ENCODE measurements at regions not wholly inside any gene's neighbourhood (a gene's known extent, or its start where the extent isn't known, plus 50 kb on each side); places are given as distances from the start of the nearest gene placed in this dataset.

DNA sequence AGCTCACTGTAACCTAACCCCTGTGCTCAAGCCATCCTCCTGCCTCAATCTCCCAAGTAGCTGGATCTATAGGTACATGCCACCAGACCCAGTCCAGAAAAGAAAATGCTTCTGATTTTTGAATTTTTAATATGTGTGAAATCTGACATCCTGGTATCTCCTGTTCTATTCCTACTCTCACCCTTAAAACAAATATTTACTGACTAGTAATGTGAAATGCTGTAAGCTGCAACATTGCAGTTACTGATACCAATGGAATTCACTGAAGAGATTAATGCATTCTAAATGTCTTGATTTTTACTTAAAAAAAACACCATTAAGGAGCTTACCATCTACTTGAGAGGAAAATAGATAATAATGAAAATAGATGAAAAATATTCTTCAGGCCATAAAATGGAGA, 162.7 kb upstream of the TSLP start:
- Histone ChIP-seq H4K20me1 (ENCODE audit: control insufficient read depth, insufficient read depth, low read length, poor library complexity, severe bottlenecking) (no peaks in the 10 kb centered on the region), H3K27me3 (replicated peaks in 1 of 4; ENCODE audit: control extremely low read depth in 1 of 4, control insufficient read depth in 3 of 4, insufficient read depth in 4 of 4, low read length in 3 of 4) (no peaks in the 10 kb centered on the region), H3K4me1 (ENCODE audit: control insufficient read depth in 2 of 2, insufficient read depth in 2 of 2, low read length in 2 of 2) (no peaks in the 10 kb centered on the region), H3K4me2 (replicated peaks; ENCODE audit: low read depth, low read length, poor library complexity, severe bottlenecking) (no peak overlapping the region), H3K4me3 (ENCODE audit: control extremely low read depth in 1 of 5, extremely low read depth in 1 of 5, insufficient read depth in 1 of 5, low read depth in 2 of 5, low read length in 4 of 5) (no peak overlapping the region), H3K27ac (ENCODE audit: low read length in 2 of 2) (no peak overlapping the region), H3K9ac (ENCODE audit: low read length) (no peak overlapping the region), H3K79me2 (ENCODE audit: control insufficient read depth, insufficient read depth, low read length) (no peaks in the 10 kb centered on the region), H3K9me3 (ENCODE audit: control extremely low read depth in 1 of 3, control insufficient read depth in 2 of 3, insufficient read depth in 1 of 3, low read length in 2 of 3) (no peaks in the 10 kb centered on the region), H2AFZ (ENCODE audit: insufficient read depth, low read depth, low read length, poor library complexity, severe bottlenecking) (no peak overlapping the region), H3K36me3 (replicated peaks in 1 of 2; ENCODE audit: control extremely low read depth in 1 of 2, control insufficient read depth in 1 of 2, extremely low read depth in 1 of 2, insufficient read depth in 2 of 2, low read length in 1 of 2) (no peaks in the 10 kb centered on the region)
- POLR2A ChIA-PET: no interaction called here
- Mint-ChIP-seq H3K27me3 (peaks cover 3% of the 10 kb centered on the region), H3K4me1 (no peaks in the 10 kb centered on the region), H3K9me3 (ENCODE audit: insufficient read depth) (no peaks in the 10 kb centered on the region), H3K4me3 (no peak overlapping the region), H3K27ac (no peak overlapping the region)
- no peak for DNase-seq
- no peak for TF ChIP-seq EZH2 (IDR thresholded peaks at IDR 0.05; ENCODE audit: borderline replicate concordance, insufficient read depth, low read depth, low read length, poor library complexity, severe bottlenecking)
- TF ChIP-seq, protein P1, sequence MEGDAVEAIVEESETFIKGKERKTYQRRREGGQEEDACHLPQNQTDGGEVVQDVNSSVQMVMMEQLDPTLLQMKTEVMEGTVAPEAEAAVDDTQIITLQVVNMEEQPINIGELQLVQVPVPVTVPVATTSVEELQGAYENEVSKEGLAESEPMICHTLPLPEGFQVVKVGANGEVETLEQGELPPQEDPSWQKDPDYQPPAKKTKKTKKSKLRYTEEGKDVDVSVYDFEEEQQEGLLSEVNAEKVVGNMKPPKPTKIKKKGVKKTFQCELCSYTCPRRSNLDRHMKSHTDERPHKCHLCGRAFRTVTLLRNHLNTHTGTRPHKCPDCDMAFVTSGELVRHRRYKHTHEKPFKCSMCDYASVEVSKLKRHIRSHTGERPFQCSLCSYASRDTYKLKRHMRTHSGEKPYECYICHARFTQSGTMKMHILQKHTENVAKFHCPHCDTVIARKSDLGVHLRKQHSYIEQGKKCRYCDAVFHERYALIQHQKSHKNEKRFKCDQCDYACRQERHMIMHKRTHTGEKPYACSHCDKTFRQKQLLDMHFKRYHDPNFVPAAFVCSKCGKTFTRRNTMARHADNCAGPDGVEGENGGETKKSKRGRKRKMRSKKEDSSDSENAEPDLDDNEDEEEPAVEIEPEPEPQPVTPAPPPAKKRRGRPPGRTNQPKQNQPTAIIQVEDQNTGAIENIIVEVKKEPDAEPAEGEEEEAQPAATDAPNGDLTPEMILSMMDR (IDR thresholded peaks at IDR 0.05): no peak
- CTCF ChIA-PET: no interaction called here
- ATAC-seq (ENCODE audit: low read depth): no peak
- intact Hi-C loops (cut with micrococcal nuclease): no loop called here

DNA sequence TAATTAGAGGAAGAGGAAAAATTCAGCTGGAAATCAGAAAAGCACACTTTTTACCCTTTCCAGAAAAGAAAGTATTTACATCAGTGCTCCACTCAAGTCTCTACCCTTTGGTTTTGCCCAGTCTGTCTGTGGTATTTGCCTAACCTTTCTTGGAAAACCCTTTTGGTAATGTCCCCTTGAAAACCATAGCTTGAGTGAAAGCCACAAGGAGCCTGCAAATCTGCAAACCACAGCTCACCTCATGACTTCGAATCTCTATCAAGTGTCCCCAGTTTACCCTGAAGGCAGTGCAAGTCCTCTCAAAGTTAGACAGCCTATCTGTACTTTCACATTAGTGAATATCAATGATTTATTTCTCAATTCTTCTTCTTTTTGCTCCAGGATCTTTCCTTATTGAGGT, 162.1 kb upstream of the TSLP start:
- Mint-ChIP-seq H3K27ac (no peak overlapping the region), H3K9me3 (ENCODE audit: insufficient read depth) (no peaks in the 10 kb centered on the region), H3K4me1 (no peaks in the 10 kb centered on the region), H3K4me3 (no peak overlapping the region), H3K27me3 (peaks cover 3% of the 10 kb centered on the region)
- Histone ChIP-seq H3K36me3 (replicated peaks in 1 of 2; ENCODE audit: control extremely low read depth in 1 of 2, control insufficient read depth in 1 of 2, extremely low read depth in 1 of 2, insufficient read depth in 2 of 2, low read length in 1 of 2) (no peaks in the 10 kb centered on the region), H4K20me1 (ENCODE audit: control insufficient read depth, insufficient read depth, low read length, poor library complexity, severe bottlenecking) (no peaks in the 10 kb centered on the region), H3K4me2 (replicated peaks; ENCODE audit: low read depth, low read length, poor library complexity, severe bottlenecking) (no peak overlapping the region), H3K9me3 (ENCODE audit: control extremely low read depth in 1 of 3, control insufficient read depth in 2 of 3, insufficient read depth in 1 of 3, low read length in 2 of 3) (no peaks in the 10 kb centered on the region), H3K79me2 (ENCODE audit: control insufficient read depth, insufficient read depth, low read length) (no peaks in the 10 kb centered on the region), H3K27me3 (replicated peaks in 1 of 4; ENCODE audit: control extremely low read depth in 1 of 4, control insufficient read depth in 3 of 4, insufficient read depth in 4 of 4, low read length in 3 of 4) (no peaks in the 10 kb centered on the region), H2AFZ (ENCODE audit: insufficient read depth, low read depth, low read length, poor library complexity, severe bottlenecking) (no peak overlapping the region), H3K9ac (ENCODE audit: low read length) (no peak overlapping the region), H3K4me1 (ENCODE audit: control insufficient read depth in 2 of 2, insufficient read depth in 2 of 2, low read length in 2 of 2) (no peaks in the 10 kb centered on the region), H3K27ac (ENCODE audit: low read length in 2 of 2) (no peak overlapping the region), H3K4me3 (ENCODE audit: control extremely low read depth in 1 of 5, extremely low read depth in 1 of 5, insufficient read depth in 1 of 5, low read depth in 2 of 5, low read length in 4 of 5) (no peak overlapping the region)
- ChIA-PET POLR2A (no interaction called here), CTCF (no interaction called here)
- WGBS (ENCODE audit: insufficient coverage): no CpG with 5 or more reads among the region's 1 CpG
- intact Hi-C loops (cut with micrococcal nuclease): no loop called here
- DNase-seq: no peak
- TF ChIP-seq EZH2 (IDR thresholded peaks at IDR 0.05; ENCODE audit: borderline replicate concordance, insufficient read depth, low read depth, low read length, poor library complexity, severe bottlenecking): no peak
- TF ChIP-seq, protein P1 (IDR thresholded peaks at IDR 0.05): no peak
- ATAC-seq (ENCODE audit: low read depth): no peak

Data from B cell (primary cell).